Upper lobe of left lung (tissue), 4 donors: ENCODE measurements at regions not wholly inside any gene's neighbourhood (a gene's known extent, or its start where the extent isn't known, plus 50 kb on each side); places are given as distances from the start of the nearest gene placed in this dataset.

ENCODE experiments used
- CTCF ChIP-seq, 6 experiments: fragments of 450-650 bp in 4 of 6; fragments of 200-600 bp in 2 of 6; sonication (generic) in 2 of 6; IDR thresholded peaks; one replicate each; pipeline ENCODE4 v1.5.1; 2016 to 2019; ENCODE audit warnings: antibody characterized with exemption in 6 of 6
- EP300 ChIP-seq, 4 donors: sonication (generic); formaldehyde crosslinking; IDR thresholded peaks; one replicate each; pipeline ENCODE4 v1.5.1; 2017; ENCODE audit warnings: antibody characterized with exemption in 4 of 4, control low read depth in 2 of 4

- TF ChIP-seq EP300 (IDR thresholded peaks at IDR 0.05): no peak
- TF ChIP-seq CTCF (IDR thresholded peaks at IDR 0.05): no peak
Observed at GRCh38 chr18:46333431-46334135, 229.4 kb downstream of the HAUS1 start.
